ENCODE measurements at regions not wholly inside any gene's neighbourhood (a gene's known extent, or its start where the extent isn't known, plus 50 kb on each side); places are given as distances from the start of the nearest gene placed in this dataset.

DNA sequence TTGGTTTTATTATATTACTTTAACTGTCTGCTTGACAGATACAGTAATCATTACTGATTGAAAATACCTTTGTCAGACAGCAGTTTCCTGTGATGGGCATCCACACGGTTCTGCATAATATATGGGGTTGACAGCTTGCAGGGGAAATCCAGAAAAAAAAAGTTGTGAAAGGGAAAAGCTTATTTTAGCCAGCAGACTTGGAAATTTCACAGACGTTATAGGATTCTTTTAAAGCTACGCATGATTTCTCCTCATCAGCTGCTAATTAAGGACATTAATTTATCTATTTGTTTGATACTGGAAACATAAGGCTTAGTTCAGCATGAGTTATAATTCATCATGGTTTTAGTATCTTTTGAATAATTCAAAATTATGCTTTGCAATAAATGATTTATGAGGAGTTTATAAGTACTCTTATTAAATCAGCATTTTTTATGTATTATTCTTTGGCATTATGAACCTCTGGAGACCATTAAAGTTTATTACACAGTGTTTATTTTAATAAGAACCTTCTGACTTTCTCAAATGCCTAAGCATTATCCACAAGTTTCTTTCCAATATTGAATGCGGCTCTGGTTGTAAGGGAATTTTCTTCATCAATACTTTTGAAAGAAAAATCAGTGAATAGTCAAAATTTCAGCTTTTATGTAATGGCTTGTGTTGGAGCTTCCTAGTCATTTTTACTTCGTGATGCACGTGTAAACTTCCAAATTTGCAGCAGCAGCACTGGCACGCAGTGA is 235.3 kb upstream of the KCNK2 start:
- no peaks in the 10 kb centered on the region for H3K36me3 Mint-ChIP-seq (ENCODE audit: low read depth)
- H3K27ac Mint-ChIP-seq: no peak overlapping the region
- intact Hi-C loops (cut with micrococcal nuclease): no loop called here
- POLR2A ChIA-PET: no interaction called here
- H3K9me3 Mint-ChIP-seq: peaks cover 2% of the 10 kb centered on the region
- CTCF ChIA-PET: no interaction called here
- H3K27me3 Mint-ChIP-seq: no peaks in the 10 kb centered on the region
- H3K4me1 Mint-ChIP-seq (ENCODE audit: low read depth): no peaks in the 10 kb centered on the region
- TF ChIP-seq, protein P1, sequence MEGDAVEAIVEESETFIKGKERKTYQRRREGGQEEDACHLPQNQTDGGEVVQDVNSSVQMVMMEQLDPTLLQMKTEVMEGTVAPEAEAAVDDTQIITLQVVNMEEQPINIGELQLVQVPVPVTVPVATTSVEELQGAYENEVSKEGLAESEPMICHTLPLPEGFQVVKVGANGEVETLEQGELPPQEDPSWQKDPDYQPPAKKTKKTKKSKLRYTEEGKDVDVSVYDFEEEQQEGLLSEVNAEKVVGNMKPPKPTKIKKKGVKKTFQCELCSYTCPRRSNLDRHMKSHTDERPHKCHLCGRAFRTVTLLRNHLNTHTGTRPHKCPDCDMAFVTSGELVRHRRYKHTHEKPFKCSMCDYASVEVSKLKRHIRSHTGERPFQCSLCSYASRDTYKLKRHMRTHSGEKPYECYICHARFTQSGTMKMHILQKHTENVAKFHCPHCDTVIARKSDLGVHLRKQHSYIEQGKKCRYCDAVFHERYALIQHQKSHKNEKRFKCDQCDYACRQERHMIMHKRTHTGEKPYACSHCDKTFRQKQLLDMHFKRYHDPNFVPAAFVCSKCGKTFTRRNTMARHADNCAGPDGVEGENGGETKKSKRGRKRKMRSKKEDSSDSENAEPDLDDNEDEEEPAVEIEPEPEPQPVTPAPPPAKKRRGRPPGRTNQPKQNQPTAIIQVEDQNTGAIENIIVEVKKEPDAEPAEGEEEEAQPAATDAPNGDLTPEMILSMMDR (IDR thresholded peaks at IDR 0.05): no peak
- DNase-seq (no peak), ATAC-seq (no peak)
- no peak overlapping the region for H3K4me3 Mint-ChIP-seq

DNA sequence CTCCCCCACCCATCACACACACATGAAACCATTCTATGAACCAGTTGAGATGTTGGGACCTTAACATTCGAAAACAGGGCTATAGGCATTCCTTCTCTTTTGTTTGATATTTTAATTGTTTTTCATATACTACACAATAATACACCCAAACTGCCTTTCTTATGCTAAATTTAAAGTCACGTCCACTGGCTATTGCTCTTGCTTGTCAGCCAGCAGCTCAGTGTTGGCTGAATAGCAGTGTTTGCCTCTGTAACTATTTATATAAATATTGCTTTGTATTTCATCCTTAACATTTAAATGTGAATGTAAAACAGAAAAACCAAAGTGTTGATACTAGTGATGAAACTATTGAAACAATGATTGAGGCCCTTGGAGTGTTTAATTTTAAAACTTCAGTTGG is 234.4 kb upstream of the KCNK2 start:
- no peaks in the 10 kb centered on the region for H3K27me3 Mint-ChIP-seq
- peaks cover 2% of the 10 kb centered on the region for H3K9me3 Mint-ChIP-seq
- POLR2A ChIA-PET: no interaction called here
- no peaks in the 10 kb centered on the region for H3K4me1 Mint-ChIP-seq (ENCODE audit: low read depth)
- ATAC-seq (no peak), DNase-seq (no peak)
- no peaks in the 10 kb centered on the region for H3K36me3 Mint-ChIP-seq (ENCODE audit: low read depth)
- no peak overlapping the region for H3K4me3 Mint-ChIP-seq
- CTCF ChIA-PET: no interaction called here
- TF ChIP-seq, protein P1 (IDR thresholded peaks at IDR 0.05): no peak
- intact Hi-C loops (cut with micrococcal nuclease): no loop called here
- H3K27ac Mint-ChIP-seq: no peak overlapping the region

DNA sequence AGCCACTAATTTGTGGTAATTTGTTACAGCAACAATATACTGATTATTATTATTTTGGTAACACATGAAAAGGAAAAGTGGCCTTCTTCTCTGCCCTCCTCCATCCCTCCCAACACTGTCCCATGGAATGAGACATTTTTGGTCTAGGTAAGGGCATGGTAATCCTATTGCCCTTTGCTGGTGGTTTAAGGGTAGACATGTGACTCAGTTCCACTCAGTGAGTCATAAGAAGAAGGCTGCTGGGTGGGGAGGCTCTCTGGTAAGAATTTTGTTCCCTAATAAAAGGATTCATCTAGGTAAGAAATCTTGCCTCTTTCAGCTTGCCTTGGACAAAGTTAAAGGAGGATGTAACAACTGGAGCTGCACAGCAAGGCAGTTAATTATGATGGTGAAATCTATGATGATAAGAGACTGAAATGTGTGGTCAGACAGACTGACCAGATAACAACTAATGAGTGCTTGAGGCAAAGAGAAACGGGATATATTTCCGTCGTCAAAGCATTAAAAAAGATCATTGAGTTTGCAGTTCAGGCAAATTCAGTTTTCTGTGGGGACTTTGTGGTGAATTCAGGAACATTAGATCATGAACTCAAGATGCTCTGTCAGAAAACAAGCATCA is 232.0 kb upstream of the KCNK2 start:
- ATAC-seq (no peak), DNase-seq (no peak)
- CTCF ChIA-PET: no interaction called here
- intact Hi-C loops (cut with micrococcal nuclease): no loop called here
- Mint-ChIP-seq H3K36me3 (ENCODE audit: low read depth) (no peaks in the 10 kb centered on the region), H3K27ac (no peak overlapping the region), H3K9me3 (peaks cover 2% of the 10 kb centered on the region), H3K4me3 (no peak overlapping the region), H3K27me3 (no peaks in the 10 kb centered on the region), H3K4me1 (ENCODE audit: low read depth) (no peaks in the 10 kb centered on the region)
- TF ChIP-seq, protein P1 (IDR thresholded peaks at IDR 0.05): no peak
- POLR2A ChIA-PET: no interaction called here

DNA sequence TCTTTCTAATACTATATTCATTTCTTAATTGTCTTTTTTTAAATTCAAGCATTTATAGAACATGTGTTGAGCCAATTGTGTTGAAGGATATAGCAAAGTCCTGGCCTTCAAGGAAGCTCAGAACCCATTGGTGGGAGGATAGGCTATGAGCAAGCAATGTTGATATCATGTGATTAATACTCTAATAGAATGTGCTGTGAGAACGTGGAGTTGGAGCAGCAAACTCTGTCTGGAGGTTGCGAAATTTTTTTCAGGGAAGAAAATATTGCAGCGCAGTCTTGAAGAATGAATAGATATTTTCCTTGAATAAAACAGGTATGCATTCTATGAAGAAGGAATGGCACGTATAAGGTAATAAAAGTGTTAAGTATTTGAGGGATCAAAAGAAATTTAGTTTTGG is 229.2 kb upstream of the KCNK2 start:
- no peak for ATAC-seq
- CTCF ChIA-PET: interaction anchor here (0.6 kb wide), 1 partner anchor 448 kb away, joined by 3 read pairs; no protein-coding TSS in a partner anchor

More for the DNA sequence above, 229.2 kb upstream of the KCNK2 start:
- no peaks in the 10 kb centered on the region for H3K27me3 Mint-ChIP-seq
- TF ChIP-seq, protein P1 (IDR thresholded peaks at IDR 0.05): no peak
- no peak overlapping the region for H3K4me3 Mint-ChIP-seq
- POLR2A ChIA-PET: no interaction called here
- H3K4me1 Mint-ChIP-seq (ENCODE audit: low read depth): no peaks in the 10 kb centered on the region
- no peaks in the 10 kb centered on the region for H3K36me3 Mint-ChIP-seq (ENCODE audit: low read depth)
- no peak overlapping the region for H3K27ac Mint-ChIP-seq
- H3K9me3 Mint-ChIP-seq: peaks cover 2% of the 10 kb centered on the region
- intact Hi-C loops (cut with micrococcal nuclease): no loop called here
- no peak for DNase-seq
